MM.1S (cell line): ENCODE measurements at regions not wholly inside any gene's neighbourhood (a gene's known extent, or its start where the extent isn't known, plus 50 kb on each side); places are given as distances from the start of the nearest gene placed in this dataset.

Experiments
- DNase-seq: peaks from one replicate; pipeline ENCODE4 v3.0.0-alpha.2; 2015
- H2AFZ ChIP-seq: fragments of 300-600 bp; sonication (generic); 2 replicates; pipeline ENCODE4 v1.6.0; 2016; ENCODE audit warnings: antibody characterized with exemption, low read length
- H3F3A ChIP-seq: fragments of 300-600 bp; sonication (generic); 2 replicates; pipeline ENCODE4 v1.6.1; 2016; ENCODE audit warnings: mild to moderate bottlenecking, antibody characterized with exemption, low read length, moderate library complexity, mixed read lengths; ENCODE audit not compliant: insufficient read depth
- H3K27ac ChIP-seq: fragments of 300-600 bp; sonication (generic); 2 replicates; pipeline ENCODE4 v1.5.1; 2016; ENCODE audit warnings: mild to moderate bottlenecking, low read length
- H3K27me3 ChIP-seq: fragments of 300-600 bp; sonication (generic); replicated peaks from 2 replicates; pipeline ENCODE4 v1.6.0; 2016; ENCODE audit warnings: low read length; ENCODE audit not compliant: insufficient read depth
- H3K36me3 ChIP-seq: fragments of 300-600 bp; sonication (generic); replicated peaks from 2 replicates; pipeline ENCODE4 v1.6.1; 2016; ENCODE audit warnings: mild to moderate bottlenecking, low read length, mixed read lengths; ENCODE audit not compliant: insufficient read depth
- H3K4me1 ChIP-seq: fragments of 300-600 bp; sonication (generic); 2 replicates; pipeline ENCODE4 v1.6.1; 2016; ENCODE audit warnings: low read length, mixed read lengths
- H3K4me2 ChIP-seq: fragments of 300-600 bp; sonication (generic); 2 replicates; pipeline ENCODE4 v1.6.0; 2016; ENCODE audit warnings: low read depth, low read length
- H3K4me3 ChIP-seq: fragments of 300-600 bp; sonication (generic); 2 replicates; pipeline ENCODE4 v1.5.1; 2016; ENCODE audit warnings: low read length, mixed read lengths
- H3K79me2 ChIP-seq: fragments of 300-600 bp; sonication (generic); 2 replicates; pipeline ENCODE4 v1.6.1; 2016; ENCODE audit warnings: mixed run types, low read length, mixed read lengths
- H3K9ac ChIP-seq: fragments of 300-600 bp; sonication (generic); 2 replicates; pipeline ENCODE4 v1.6.1; 2016; ENCODE audit warnings: low read length, mixed read lengths
- H3K9me2 ChIP-seq: fragments of 300-600 bp; sonication (generic); replicated peaks from 2 replicates; pipeline ENCODE4 v1.6.1; 2016; ENCODE audit warnings: mild to moderate bottlenecking, low read length, mixed read lengths; ENCODE audit not compliant: insufficient read depth
- H3K9me3 ChIP-seq: fragments of 300-600 bp; sonication (generic); replicated peaks from 2 replicates; pipeline ENCODE4 v1.6.1; 2016; ENCODE audit warnings: mild to moderate bottlenecking, low read length, mixed read lengths; ENCODE audit not compliant: insufficient read depth
- H4K20me1 ChIP-seq: fragments of 300-600 bp; sonication (generic); 2 replicates; pipeline ENCODE4 v1.6.1; 2016; ENCODE audit warnings: mild to moderate bottlenecking, low read length, moderate library complexity, mixed read lengths; ENCODE audit not compliant: insufficient read depth
- EZH2 ChIP-seq: fragments of 300-600 bp; sonication (generic); optimal IDR thresholded peaks from 2 replicates; pipeline ENCODE3; 2017; ENCODE audit warnings: low read depth, mild to moderate bottlenecking, antibody characterized with exemption, low read length, mixed read lengths
- EZH2phosphoT487 ChIP-seq: fragments of 300-600 bp; sonication (generic); IDR thresholded peaks from 2 replicates; pipeline ENCODE4 v1.6.1; 2018; ENCODE audit warnings: antibody characterized with exemption, low read length
- TF ChIP-seq, protein P1 (sequence below): fragments of 300-600 bp; sonication (generic); IDR thresholded peaks from 2 replicates; pipeline ENCODE4 v1.5.1; 2016; ENCODE audit warnings: antibody characterized with exemption, low read length, mixed read lengths

- H4K20me1 ChIP-seq: no peaks in the 10 kb centered on the region
- H3K36me3 ChIP-seq: no peaks in the 10 kb centered on the region
- TF ChIP-seq EZH2 (no peak), EZH2phosphoT487 (no peak)
- TF ChIP-seq, protein P1, sequence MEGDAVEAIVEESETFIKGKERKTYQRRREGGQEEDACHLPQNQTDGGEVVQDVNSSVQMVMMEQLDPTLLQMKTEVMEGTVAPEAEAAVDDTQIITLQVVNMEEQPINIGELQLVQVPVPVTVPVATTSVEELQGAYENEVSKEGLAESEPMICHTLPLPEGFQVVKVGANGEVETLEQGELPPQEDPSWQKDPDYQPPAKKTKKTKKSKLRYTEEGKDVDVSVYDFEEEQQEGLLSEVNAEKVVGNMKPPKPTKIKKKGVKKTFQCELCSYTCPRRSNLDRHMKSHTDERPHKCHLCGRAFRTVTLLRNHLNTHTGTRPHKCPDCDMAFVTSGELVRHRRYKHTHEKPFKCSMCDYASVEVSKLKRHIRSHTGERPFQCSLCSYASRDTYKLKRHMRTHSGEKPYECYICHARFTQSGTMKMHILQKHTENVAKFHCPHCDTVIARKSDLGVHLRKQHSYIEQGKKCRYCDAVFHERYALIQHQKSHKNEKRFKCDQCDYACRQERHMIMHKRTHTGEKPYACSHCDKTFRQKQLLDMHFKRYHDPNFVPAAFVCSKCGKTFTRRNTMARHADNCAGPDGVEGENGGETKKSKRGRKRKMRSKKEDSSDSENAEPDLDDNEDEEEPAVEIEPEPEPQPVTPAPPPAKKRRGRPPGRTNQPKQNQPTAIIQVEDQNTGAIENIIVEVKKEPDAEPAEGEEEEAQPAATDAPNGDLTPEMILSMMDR: no peak
- peaks cover 11% of the 10 kb centered on the region; the same call in 1 of the 2 replicates for H3F3A ChIP-seq
- H3K27me3 ChIP-seq: no peaks in the 10 kb centered on the region
- no peak overlapping the region for H3K4me2 ChIP-seq
- H3K9ac ChIP-seq: no peak overlapping the region
- peaks cover 12% of the 10 kb centered on the region; the same call in 1 of the 2 replicates for H3K4me1 ChIP-seq
- no peak overlapping the region for H2AFZ ChIP-seq
- no peaks in the 10 kb centered on the region for H3K79me2 ChIP-seq
- DNase-seq: peak; percentile 15
- no peak overlapping the region for H3K27ac ChIP-seq
- no peaks in the 10 kb centered on the region for H3K9me3 ChIP-seq
- no peaks in the 10 kb centered on the region for H3K9me2 ChIP-seq
- H3K4me3 ChIP-seq: no peak overlapping the region
These were observed 209.2 kb upstream of the SYT4 start for GRCh38 chr18:43486462-43486861.

DNA sequence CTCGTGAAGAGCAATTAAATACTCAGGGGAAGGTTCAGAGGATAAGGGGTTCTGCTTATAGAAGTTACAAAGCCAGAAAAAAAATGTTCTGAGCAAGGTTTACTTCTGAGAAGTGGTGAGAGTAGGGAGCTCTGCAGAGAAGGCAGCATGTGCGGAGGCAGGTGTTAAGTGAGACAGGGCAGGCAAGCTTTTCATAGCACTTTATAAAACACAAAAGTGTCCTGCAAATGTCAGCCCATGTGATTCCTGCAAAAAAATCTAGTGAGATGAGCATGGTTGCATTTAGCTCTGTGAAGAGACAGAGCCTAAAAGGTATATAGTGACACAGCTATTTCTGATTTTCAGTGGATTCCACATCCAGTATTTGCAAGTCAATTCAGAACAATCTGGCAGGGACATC lies 223.8 kb upstream of the SYT4 start:
- Histone ChIP-seq H3K9me2 (no peaks in the 10 kb centered on the region), H3F3A (no peaks in the 10 kb centered on the region), H3K4me1 (no peaks in the 10 kb centered on the region), H3K4me3 (no peak overlapping the region), H3K36me3 (no peaks in the 10 kb centered on the region), H3K9me3 (no peaks in the 10 kb centered on the region), H3K4me2 (no peak overlapping the region), H4K20me1 (no peaks in the 10 kb centered on the region), H3K9ac (no peak overlapping the region), H3K27me3 (no peaks in the 10 kb centered on the region), H2AFZ (no peak overlapping the region), H3K27ac (no peak overlapping the region), H3K79me2 (no peaks in the 10 kb centered on the region)
- DNase-seq: no peak
- TF ChIP-seq, protein P1: no peak
- no peak for TF ChIP-seq EZH2phosphoT487
- TF ChIP-seq EZH2: no peak

- no peak overlapping the region for H3K9ac ChIP-seq
- H4K20me1 ChIP-seq: no peaks in the 10 kb centered on the region
- no peak overlapping the region for H3K27ac ChIP-seq
- no peaks in the 10 kb centered on the region for H3F3A ChIP-seq
- no peaks in the 10 kb centered on the region for H3K4me1 ChIP-seq
- no peaks in the 10 kb centered on the region for H3K36me3 ChIP-seq
- H2AFZ ChIP-seq: no peak overlapping the region
- no peak overlapping the region for H3K4me3 ChIP-seq
- H3K9me3 ChIP-seq: no peaks in the 10 kb centered on the region
- TF ChIP-seq EZH2phosphoT487 (no peak), EZH2 (no peak)
- TF ChIP-seq, protein P1: no peak
- H3K4me2 ChIP-seq: no peak overlapping the region
- H3K27me3 ChIP-seq: no peaks in the 10 kb centered on the region
- DNase-seq: no peak
- no peaks in the 10 kb centered on the region for H3K79me2 ChIP-seq
- H3K9me2 ChIP-seq: no peaks in the 10 kb centered on the region
These were observed 229.6 kb upstream of the SYT4 start for GRCh38 chr18:43506935-43507334.
